Fibroblast of the aortic adventitia (primary cell): ENCODE measurements at regions not wholly inside any gene's neighbourhood (a gene's known extent, or its start where the extent isn't known, plus 50 kb on each side); places are given as distances from the start of the nearest gene placed in this dataset.

Experiments
- DNase-seq: peaks from one replicate; pipeline ENCODE4 v3.0.0-alpha.2; 2010; ENCODE audit warnings: low read depth
- H3K4me3 ChIP-seq: 2 replicates; pipeline ENCODE4 v1.5.1; 2011; ENCODE audit warnings: low read depth, mild to moderate bottlenecking, control low read depth, low read length, moderate library complexity
- TF ChIP-seq, protein P1 (sequence below): IDR thresholded peaks from 2 replicates; pipeline ENCODE4 v1.5.1; 2011; ENCODE audit warnings: mild to moderate bottlenecking, low read length, control low read depth, inconsistent platforms; ENCODE audit not compliant: insufficient read depth

DNA sequence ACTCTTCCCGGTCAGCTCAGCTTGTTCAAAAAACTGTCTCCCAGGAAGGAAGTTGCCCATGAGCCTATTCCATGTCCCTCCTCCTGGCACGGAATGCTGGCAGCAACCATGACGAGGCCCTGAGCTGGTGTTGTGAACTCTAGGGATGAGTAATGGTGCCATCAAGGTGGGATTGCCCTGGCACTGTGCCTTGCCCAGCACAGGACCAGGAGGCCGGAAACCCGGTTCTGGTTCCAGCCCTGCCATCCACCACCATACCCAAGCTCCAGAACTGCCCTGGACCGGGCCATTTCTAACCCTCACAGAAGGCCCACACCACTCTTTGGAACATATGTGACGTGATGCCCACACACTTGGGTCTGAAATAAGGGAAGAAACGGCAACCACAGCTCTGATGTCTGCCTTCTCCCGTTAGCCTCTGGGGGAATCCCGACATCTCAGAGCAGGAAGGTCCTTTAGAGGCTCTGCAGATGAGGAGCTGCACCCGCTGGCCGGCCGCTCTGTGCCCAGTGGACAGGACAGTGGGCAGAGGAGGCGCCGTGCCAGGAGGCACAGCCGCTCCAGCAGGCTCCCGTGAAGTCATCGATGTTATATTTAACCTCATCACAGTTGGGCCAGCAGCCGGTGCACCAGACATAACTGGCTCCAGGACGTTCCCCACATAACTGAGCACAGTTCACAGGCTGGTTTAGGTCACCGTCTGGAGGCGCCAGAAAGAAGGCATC, 462.1 kb upstream of the ID2 start:
- DNase-seq = no peak
- H3K4me3 ChIP-seq = no peak overlapping the region
- TF ChIP-seq, protein P1, sequence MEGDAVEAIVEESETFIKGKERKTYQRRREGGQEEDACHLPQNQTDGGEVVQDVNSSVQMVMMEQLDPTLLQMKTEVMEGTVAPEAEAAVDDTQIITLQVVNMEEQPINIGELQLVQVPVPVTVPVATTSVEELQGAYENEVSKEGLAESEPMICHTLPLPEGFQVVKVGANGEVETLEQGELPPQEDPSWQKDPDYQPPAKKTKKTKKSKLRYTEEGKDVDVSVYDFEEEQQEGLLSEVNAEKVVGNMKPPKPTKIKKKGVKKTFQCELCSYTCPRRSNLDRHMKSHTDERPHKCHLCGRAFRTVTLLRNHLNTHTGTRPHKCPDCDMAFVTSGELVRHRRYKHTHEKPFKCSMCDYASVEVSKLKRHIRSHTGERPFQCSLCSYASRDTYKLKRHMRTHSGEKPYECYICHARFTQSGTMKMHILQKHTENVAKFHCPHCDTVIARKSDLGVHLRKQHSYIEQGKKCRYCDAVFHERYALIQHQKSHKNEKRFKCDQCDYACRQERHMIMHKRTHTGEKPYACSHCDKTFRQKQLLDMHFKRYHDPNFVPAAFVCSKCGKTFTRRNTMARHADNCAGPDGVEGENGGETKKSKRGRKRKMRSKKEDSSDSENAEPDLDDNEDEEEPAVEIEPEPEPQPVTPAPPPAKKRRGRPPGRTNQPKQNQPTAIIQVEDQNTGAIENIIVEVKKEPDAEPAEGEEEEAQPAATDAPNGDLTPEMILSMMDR = no peak

DNA sequence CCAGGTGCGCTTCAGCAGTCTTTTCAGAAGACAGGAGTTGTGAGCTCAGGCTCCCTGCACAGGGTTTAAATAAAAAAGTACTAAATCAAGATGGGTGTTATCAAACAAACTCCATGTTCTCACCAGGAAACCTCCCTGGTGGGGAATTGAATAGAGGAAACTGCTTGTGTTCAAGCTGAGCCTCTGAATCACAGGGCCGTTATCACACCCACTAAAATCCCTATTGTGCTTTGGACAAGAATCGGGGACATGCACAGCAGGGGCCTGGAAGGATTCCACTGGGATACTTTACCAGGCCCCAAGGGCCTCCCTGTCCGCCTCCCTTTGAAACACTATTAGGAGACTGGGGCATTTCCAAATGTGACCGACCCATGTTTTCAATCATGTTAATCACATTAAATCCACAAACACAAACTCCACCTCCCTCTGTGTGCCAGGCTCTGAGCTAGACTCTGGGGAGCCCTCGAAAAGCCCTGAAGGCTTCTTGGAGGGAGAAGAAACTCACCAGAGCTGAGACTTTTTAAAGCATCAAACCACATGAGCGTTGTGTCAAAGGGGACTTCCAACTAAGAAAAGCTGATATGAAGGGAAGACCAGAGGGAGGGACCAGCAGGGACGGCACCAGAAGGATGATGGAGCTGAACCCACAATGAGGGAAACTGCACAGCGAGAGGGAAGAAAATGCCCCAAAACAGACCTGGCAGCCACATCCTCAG, 458.7 kb upstream of the ID2 start:
- H3K4me3 ChIP-seq = no peak overlapping the region
- no peak for DNase-seq
- TF ChIP-seq, protein P1 = no peak

DNA sequence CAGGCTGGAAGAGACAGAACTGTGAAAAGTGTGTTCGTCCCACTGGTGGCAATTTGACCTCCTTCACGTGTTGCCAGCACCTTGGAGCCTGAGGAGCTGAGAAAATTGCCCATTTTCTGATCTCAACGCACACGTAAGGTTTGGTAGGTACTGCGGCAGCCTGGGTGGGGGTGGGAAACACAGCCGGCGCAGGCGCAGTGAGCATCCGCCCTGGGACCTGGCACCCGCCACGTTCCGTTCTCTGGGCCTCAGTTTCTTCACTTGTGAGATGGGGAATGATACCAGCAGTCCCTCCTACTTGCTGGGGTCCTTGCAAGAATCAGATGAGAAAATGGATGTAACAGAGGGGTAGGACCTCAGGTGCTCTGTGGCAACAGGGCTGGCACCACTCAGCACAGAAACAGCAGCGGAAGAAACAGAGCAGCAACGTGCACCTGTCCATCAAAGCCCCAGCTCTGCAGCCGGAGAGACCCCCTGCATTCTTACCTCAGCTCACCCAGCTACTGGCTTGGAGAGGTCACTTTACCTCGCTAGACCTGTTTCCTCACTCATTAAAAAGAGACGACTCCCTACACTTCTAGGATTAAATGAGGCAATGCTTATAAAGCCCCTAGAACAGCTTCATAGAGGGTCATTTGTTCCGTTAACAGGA, 458.0 kb upstream of the ID2 start:
- no peak overlapping the region for H3K4me3 ChIP-seq
- TF ChIP-seq, protein P1 = no peak
- no peak for DNase-seq

DNA sequence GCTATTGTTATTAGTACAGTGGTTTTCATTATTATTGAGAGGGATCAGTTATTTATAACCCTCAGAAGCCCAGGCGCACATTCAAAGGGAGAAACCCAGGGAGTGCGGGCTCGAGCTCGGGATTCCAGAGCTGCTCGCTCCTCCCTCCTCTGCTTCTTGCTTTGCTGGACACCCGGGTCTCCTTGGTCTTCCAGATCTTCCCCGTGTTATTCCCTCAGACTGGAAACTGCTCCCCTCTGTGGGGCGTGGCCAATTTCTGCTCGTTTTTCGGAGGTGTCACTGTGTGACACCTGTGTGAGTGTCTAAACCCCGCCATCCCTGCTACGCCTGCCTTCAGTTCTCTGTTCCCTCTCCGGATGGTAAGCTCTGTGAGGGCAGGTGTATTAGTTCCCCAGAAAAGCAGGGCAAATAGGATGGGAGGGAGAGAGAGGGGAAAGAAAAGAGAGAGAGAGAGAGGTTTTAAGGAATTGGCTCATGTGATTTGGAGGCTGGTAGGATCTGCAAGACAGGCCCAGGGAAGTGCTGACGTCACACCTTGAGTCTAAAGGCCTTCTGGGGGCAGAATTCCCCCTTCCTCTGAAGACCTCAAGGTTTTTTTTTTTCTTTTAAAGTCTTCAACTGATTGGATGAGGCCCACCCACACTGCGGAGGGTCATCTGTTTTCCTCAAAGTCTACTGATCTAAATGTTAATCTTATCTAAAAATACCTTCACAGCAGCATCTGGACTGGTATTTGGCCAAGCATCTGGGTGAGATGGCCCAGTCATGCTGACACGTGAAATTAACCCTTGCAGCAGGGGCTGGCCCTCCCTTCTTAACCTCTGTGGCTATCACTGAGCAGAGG, 457.3 kb upstream of the ID2 start:
- H3K4me3 ChIP-seq = no peak overlapping the region
- no peak for DNase-seq
- TF ChIP-seq, protein P1 = no peak

DNA sequence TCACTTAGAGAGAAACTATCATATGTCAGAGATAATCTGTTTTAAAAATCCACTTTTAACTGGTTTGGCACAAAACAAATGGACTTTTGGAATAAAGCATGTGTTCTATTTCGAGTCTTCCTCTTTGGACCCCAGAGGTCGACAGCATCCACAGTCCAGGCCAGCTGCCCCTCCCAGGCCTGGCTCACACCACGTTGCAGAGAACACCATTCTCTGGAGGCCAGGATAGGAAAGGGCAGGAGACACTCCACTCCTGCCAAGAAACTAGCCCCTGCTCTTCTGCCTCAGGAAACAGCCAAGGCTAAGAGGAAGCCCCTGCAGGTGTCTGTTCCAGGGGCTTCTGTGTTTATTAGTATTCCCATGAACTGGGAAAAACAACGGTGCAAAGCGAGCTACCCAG, 456.6 kb upstream of the ID2 start:
- TF ChIP-seq, protein P1 = no peak
- no peak overlapping the region for H3K4me3 ChIP-seq
- no peak for DNase-seq

DNA sequence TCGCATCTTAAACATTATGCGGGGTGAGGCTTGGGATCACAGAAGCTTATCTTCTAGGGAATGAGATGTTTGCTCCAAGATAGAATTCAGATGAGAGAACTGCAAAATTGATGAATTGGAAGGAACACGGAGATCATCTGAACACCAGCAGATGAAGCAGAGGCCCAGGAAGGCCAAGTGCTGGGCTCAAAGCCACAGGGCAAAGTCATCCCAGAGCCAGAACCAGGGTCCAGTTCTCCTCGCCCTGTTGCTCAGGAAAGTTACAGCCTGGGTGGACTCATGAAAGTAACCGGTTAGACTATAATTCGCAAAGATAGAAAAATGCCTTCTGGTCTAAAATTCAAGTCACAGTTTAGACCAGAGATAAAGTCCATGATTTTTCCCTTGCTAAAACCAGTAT, 456.1 kb upstream of the ID2 start:
- DNase-seq = no peak
- no peak overlapping the region for H3K4me3 ChIP-seq

More for the DNA sequence above, 456.1 kb upstream of the ID2 start:
- TF ChIP-seq, protein P1 = no peak
